ENCODE measurements at regions not wholly inside any gene's neighbourhood (a gene's known extent, or its start where the extent isn't known, plus 50 kb on each side); places are given as distances from the start of the nearest gene placed in this dataset.

- no peak overlapping the region for H3K4me3 ChIP-seq (ENCODE audit: low read depth, low read length)
- no peak for TF ChIP-seq CTCF (IDR thresholded peaks at IDR 0.05; ENCODE audit: low read depth, low read length, missing control alignments)
- no peak for DNase-seq (ENCODE audit: low read depth)
- in situ Hi-C loops (cut with HindIII; ENCODE audit: low sequenced_read_pairs), result no loop called here
Measured at GRCh38 chr20:52270001-52270606, 78.5 kb upstream of the ZFP64 start.

- no peak for DNase-seq (ENCODE audit: low read depth)
- in situ Hi-C loops (cut with HindIII; ENCODE audit: low sequenced_read_pairs), result no loop called here
- H3K4me3 ChIP-seq (ENCODE audit: low read depth, low read length), result no peak overlapping the region
- TF ChIP-seq CTCF (IDR thresholded peaks at IDR 0.05; ENCODE audit: low read depth, low read length, missing control alignments), result no peak
Measured at GRCh38 chr20:52269321-52269720, 77.7 kb upstream of the ZFP64 start.

- no peak for DNase-seq (ENCODE audit: low read depth)
- TF ChIP-seq CTCF (IDR thresholded peaks at IDR 0.05; ENCODE audit: low read depth, low read length, missing control alignments), result no peak
- in situ Hi-C loops (cut with HindIII; ENCODE audit: low sequenced_read_pairs), result no loop called here
- no peak overlapping the region for H3K4me3 ChIP-seq (ENCODE audit: low read depth, low read length)
Measured at GRCh38 chr20:52268184-52268749, 76.7 kb upstream of the ZFP64 start.

DNA sequence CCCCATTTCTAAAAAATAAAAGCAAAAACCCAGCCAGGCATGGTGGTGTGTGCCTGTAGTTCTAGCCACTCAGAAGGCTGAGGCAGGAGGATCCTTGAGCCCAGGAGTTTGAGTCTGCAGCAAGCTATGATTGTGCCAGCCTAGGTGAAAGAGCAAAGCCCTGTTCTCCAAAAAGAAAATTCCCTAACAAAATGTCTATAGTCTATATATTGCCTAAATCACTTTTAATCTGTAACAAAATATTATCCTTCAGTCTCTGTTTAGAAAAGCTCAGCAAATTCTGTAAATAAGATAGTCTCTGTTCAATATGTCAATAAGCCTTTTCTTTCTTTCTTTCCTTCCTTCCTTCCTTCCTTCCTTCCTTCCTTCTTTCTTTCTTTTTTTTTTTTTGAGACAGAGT is 75.8 kb upstream of the ZFP64 start:
- H3K4me3 ChIP-seq (ENCODE audit: low read depth, low read length), result no peak overlapping the region
- no peak for TF ChIP-seq CTCF (IDR thresholded peaks at IDR 0.05; ENCODE audit: low read depth, low read length, missing control alignments)
- in situ Hi-C loops (cut with HindIII; ENCODE audit: low sequenced_read_pairs), result no loop called here

DNA sequence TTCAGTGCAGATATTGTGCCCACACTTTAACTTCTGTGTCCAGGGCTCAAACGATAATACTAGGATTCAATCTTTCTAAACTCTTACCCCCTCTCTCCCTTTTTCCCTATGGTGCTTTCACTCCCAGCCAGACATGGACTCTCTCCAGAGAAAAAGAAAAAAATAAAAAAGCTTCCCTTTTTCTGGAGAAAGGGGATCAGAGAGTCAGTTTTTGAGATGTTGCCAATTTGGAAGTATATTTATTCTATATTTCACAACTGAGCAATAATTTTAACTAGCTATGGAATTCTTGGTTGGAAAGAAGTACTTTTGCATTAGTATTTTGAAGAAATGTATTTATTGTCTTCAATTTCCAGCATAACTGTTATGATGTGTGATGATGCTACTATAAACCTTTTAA is 72.2 kb upstream of the ZFP64 start:
- no peak for DNase-seq (ENCODE audit: low read depth)
- no peak for TF ChIP-seq CTCF (IDR thresholded peaks at IDR 0.05; ENCODE audit: low read depth, low read length, missing control alignments)
- in situ Hi-C loops (cut with HindIII; ENCODE audit: low sequenced_read_pairs), result no loop called here
- no peak overlapping the region for H3K4me3 ChIP-seq (ENCODE audit: low read depth, low read length)

More for the DNA sequence above, 75.8 kb upstream of the ZFP64 start:
- DNase-seq (ENCODE audit: low read depth), result no peak

DNA sequence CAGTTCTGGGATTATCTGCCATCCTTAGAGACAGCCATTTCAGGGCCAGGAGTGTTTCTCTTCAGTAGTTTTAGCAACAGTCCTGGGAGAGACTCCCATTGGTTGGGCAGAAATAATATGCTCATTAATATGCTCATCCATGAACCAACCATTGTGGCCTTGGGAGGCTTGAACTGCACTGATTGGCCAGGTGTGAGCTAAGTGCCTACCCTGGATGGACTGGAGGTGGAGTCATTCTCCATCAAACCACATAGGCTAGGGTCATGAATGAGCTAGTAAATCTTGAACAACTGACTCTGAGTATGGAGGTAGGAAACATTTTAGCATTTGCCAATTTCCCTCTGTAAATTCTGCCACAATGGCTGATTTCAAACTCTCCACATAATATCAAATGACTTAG is 70.2 kb upstream of the ZFP64 start:
- TF ChIP-seq CTCF (IDR thresholded peaks at IDR 0.05; ENCODE audit: low read depth, low read length, missing control alignments), result no peak
- no peak overlapping the region for H3K4me3 ChIP-seq (ENCODE audit: low read depth, low read length)
- DNase-seq (ENCODE audit: low read depth), result no peak
- in situ Hi-C loops (cut with HindIII; ENCODE audit: low sequenced_read_pairs), result no loop called here
